Forelimb muscle (tissue), 1 donor: ENCODE measurements at regions not wholly inside any gene's neighbourhood (a gene's known extent, or its start where the extent isn't known, plus 50 kb on each side); places are given as distances from the start of the nearest gene placed in this dataset.

ENCODE experiments used
- DNase-seq: peaks from one replicate; pipeline ENCODE4 v3.0.0-alpha.2; 2013; ENCODE audit warnings: low read depth

- no peak for DNase-seq
These were observed 970.7 kb downstream of the KCNMA1 start for GRCh38 chr10:76666891-76667290.

- no peak for DNase-seq
These were observed 972.6 kb downstream of the KCNMA1 start for GRCh38 chr10:76665029-76665428.

- DNase-seq = no peak
These were observed 980.1 kb downstream of the KCNMA1 start for GRCh38 chr10:76657337-76658012.

- no peak for DNase-seq
These were observed 986.5 kb downstream of the KCNMA1 start for GRCh38 chr10:76651154-76651553.

- no peak for DNase-seq
These were observed 987.9 kb downstream of the KCNMA1 start for GRCh38 chr10:76649723-76650127.

- DNase-seq = no peak
These were observed 988.4 kb downstream of the KCNMA1 start for GRCh38 chr10:76649254-76649653.

- DNase-seq = no peak
These were observed 990.3 kb downstream of the KCNMA1 start for GRCh38 chr10:76647301-76647700.

- no peak for DNase-seq
These were observed 992.3 kb downstream of the KCNMA1 start for GRCh38 chr10:76645341-76645740.

- DNase-seq = no peak
These were observed 993.1 kb downstream of the KCNMA1 start for GRCh38 chr10:76644476-76644875.

- no peak for DNase-seq
These were observed 994.1 kb downstream of the KCNMA1 start for GRCh38 chr10:76643511-76643911.

- DNase-seq = no peak
These were observed 995.2 kb downstream of the KCNMA1 start for GRCh38 chr10:76642358-76642757.

GRCh38 chr10:76641215-76641614 lies 996.4 kb downstream of the KCNMA1 start:
- no peak for DNase-seq

- DNase-seq = no peak
These were observed 996.8 kb downstream of the KCNMA1 start for GRCh38 chr10:76640806-76641205.

GRCh38 chr10:76632767-76633051 lies 1004.9 kb downstream of the KCNMA1 start:
- no peak for DNase-seq

- no peak for DNase-seq
These were observed 1005.5 kb downstream of the KCNMA1 start for GRCh38 chr10:76631884-76632766.

GRCh38 chr10:76631036-76631670 lies 1006.5 kb downstream of the KCNMA1 start:
- no peak for DNase-seq

- no peak for DNase-seq
These were observed 1008.8 kb downstream of the KCNMA1 start for GRCh38 chr10:76628801-76629200.

- no peak for DNase-seq
These were observed 1011.2 kb downstream of the KCNMA1 start for GRCh38 chr10:76626386-76626785.

- DNase-seq = no peak
These were observed 1013.1 kb downstream of the KCNMA1 start for GRCh38 chr10:76624470-76624869.

GRCh38 chr10:76621886-76622620 lies 1015.6 kb downstream of the KCNMA1 start:
- no peak for DNase-seq

- no peak for DNase-seq
These were observed 1019.0 kb downstream of the KCNMA1 start for GRCh38 chr10:76618641-76619040.

- DNase-seq = no peak
These were observed 1019.4 kb downstream of the KCNMA1 start for GRCh38 chr10:76618171-76618570.
